H9 (cell line): ENCODE measurements at regions not wholly inside any gene's neighbourhood (a gene's known extent, or its start where the extent isn't known, plus 50 kb on each side); places are given as distances from the start of the nearest gene placed in this dataset.

Experiments
- DNase-seq: peaks from one replicate; pipeline ENCODE4 v3.0.0-alpha.2; 2017
- H2AFZ ChIP-seq: one replicate; pipeline ENCODE4 v1.6.1; 2013; ENCODE audit warnings: mild to moderate bottlenecking, low read length, control low read depth, moderate library complexity
- H2AK5ac ChIP-seq: 2 replicates; pipeline ENCODE4 v1.6.1; 2013; ENCODE audit warnings: low read length, control low read depth, mixed read lengths; ENCODE audit not compliant: insufficient read length
- H2BK120ac ChIP-seq: one replicate; pipeline ENCODE4 v1.6.1; 2013; ENCODE audit warnings: low read depth, mild to moderate bottlenecking, low read length, control low read depth, inconsistent platforms; ENCODE audit not compliant: poor library complexity, severe bottlenecking
- H2BK12ac ChIP-seq: 2 replicates; pipeline ENCODE4 v1.6.1; 2013; ENCODE audit warnings: low read length, control low read depth, mixed read lengths, low read depth; ENCODE audit not compliant: insufficient read length
- H2BK15ac ChIP-seq: 2 replicates; pipeline ENCODE4 v1.6.1; 2013; ENCODE audit warnings: low read depth, low read length, control low read depth
- H2BK20ac ChIP-seq: one replicate; pipeline ENCODE4 v1.6.1; 2013; ENCODE audit warnings: low read depth, mild to moderate bottlenecking, low read length, control low read depth, inconsistent platforms; ENCODE audit not compliant: poor library complexity, severe bottlenecking
- H2BK5ac ChIP-seq: 2 replicates; pipeline ENCODE4 v1.6.1; 2013; ENCODE audit warnings: low read length, control low read depth, mixed read lengths; ENCODE audit not compliant: insufficient read length
- H3K14ac ChIP-seq: 2 replicates; pipeline ENCODE4 v1.6.1; 2013; ENCODE audit warnings: low read length, control low read depth; ENCODE audit not compliant: insufficient read depth
- H3K18ac ChIP-seq: 2 replicates; pipeline ENCODE4 v1.6.1; 2013; ENCODE audit warnings: low read depth, mild to moderate bottlenecking, mixed read lengths, low read length, control low read depth; ENCODE audit not compliant: insufficient read length
- H3K23ac ChIP-seq: 2 replicates; pipeline ENCODE4 v1.6.1; 2013; ENCODE audit warnings: low read length, control low read depth, mixed read lengths, low read depth; ENCODE audit not compliant: insufficient read length
- H3K23me2 ChIP-seq: 2 replicates; pipeline ENCODE4 v1.6.1; 2013; ENCODE audit warnings: low read depth, mild to moderate bottlenecking, mixed read lengths, low read length, control low read depth; ENCODE audit not compliant: insufficient read length, poor library complexity, severe bottlenecking
- H3K27ac ChIP-seq: 2 replicates; pipeline ENCODE4 v1.5.1; 2013; ENCODE audit warnings: low read length, control low read depth, mixed read lengths, low read depth; ENCODE audit not compliant: insufficient read length
- H3K27me3 ChIP-seq: 2 replicates; pipeline ENCODE4 v1.6.1; 2013; ENCODE audit warnings: low read length, control low read depth, inconsistent platforms; ENCODE audit not compliant: insufficient read depth
- H3K4ac ChIP-seq: 2 replicates; pipeline ENCODE4 v1.6.1; 2013; ENCODE audit warnings: low read depth, mild to moderate bottlenecking, control low read depth, inconsistent platforms, low read length, moderate library complexity
- H3K4me1 ChIP-seq: 2 replicates; pipeline ENCODE4 v1.6.1; 2013; ENCODE audit warnings: low read length, control low read depth, inconsistent platforms; ENCODE audit not compliant: insufficient read depth
- H3K4me2 ChIP-seq: 2 replicates; pipeline ENCODE4 v1.6.1; 2013; ENCODE audit warnings: low read length, control low read depth, mixed read lengths; ENCODE audit not compliant: insufficient read length, insufficient read depth
- H3K56ac ChIP-seq: 2 replicates; pipeline ENCODE4 v1.6.1; 2013; ENCODE audit warnings: low read depth, mild to moderate bottlenecking, mixed read lengths, low read length, control low read depth; ENCODE audit not compliant: insufficient read length
- H3K79me1 ChIP-seq: 2 replicates; pipeline ENCODE4 v1.6.1; 2013; ENCODE audit warnings: low read depth, mild to moderate bottlenecking, moderate library complexity, low read length, control low read depth, inconsistent platforms; ENCODE audit not compliant: insufficient read depth, poor library complexity, severe bottlenecking
- H3K79me2 ChIP-seq: 2 replicates; pipeline ENCODE4 v1.6.1; 2013; ENCODE audit warnings: low read length, control low read depth, inconsistent platforms; ENCODE audit not compliant: insufficient read depth
- H3K9ac ChIP-seq: 2 replicates; pipeline ENCODE4 v1.6.1; 2013; ENCODE audit warnings: low read length, control low read depth, mixed read lengths; ENCODE audit not compliant: insufficient read length; ENCODE audit errors: extremely low read depth
- H3K9me3 ChIP-seq: one replicate; pipeline ENCODE4 v1.6.1; 2013; ENCODE audit warnings: low read depth, low read length, inconsistent platforms; ENCODE audit not compliant: control insufficient read depth
- H3T11ph ChIP-seq: one replicate; pipeline ENCODE4 v1.6.1; 2013; ENCODE audit warnings: mild to moderate bottlenecking, low read length, control low read depth, inconsistent platforms
- H4K20me1 ChIP-seq: one replicate; pipeline ENCODE4 v1.6.1; 2013; ENCODE audit not compliant: control insufficient read depth, insufficient read length, insufficient read depth
- H4K5ac ChIP-seq: 2 replicates; pipeline ENCODE4 v1.6.1; 2013; ENCODE audit warnings: low read depth, mild to moderate bottlenecking, mixed read lengths, low read length, control low read depth; ENCODE audit not compliant: insufficient read length
- H4K8ac ChIP-seq: replicated peaks from 2 replicates; pipeline ENCODE4 v1.6.1; 2013; ENCODE audit warnings: low read length, control low read depth, mixed read lengths, low read depth; ENCODE audit not compliant: insufficient read length
- H4K91ac ChIP-seq: 2 replicates; pipeline ENCODE4 v1.6.1; 2013; ENCODE audit warnings: low read depth, mild to moderate bottlenecking, moderate library complexity, mixed read lengths, low read length, control low read depth; ENCODE audit not compliant: insufficient read length
- H3K27ac Mint-ChIP-seq, 3 experiments: 2 replicates in 2 of 3; 3 replicates in 1 of 3; pipeline ENCODE4 v1.8.0; 2020 to 2021; ENCODE audit warnings: mixed read lengths in 3 of 3, mild to moderate bottlenecking in 1 of 3, moderate library complexity in 1 of 3
- H3K27me3 Mint-ChIP-seq: 2 replicates; pipeline ENCODE4 v1.8.0; 2021; ENCODE audit warnings: low read depth, mild to moderate bottlenecking, moderate library complexity, mixed read lengths
- H3K36me3 Mint-ChIP-seq, 3 experiments: 2 replicates in 2 of 3; 3 replicates in 1 of 3; pipeline ENCODE4 v1.8.0; 2020 to 2021; ENCODE audit warnings: low read depth in 3 of 3, mixed read lengths in 3 of 3; ENCODE audit not compliant: insufficient read depth in 1 of 3
- H3K4me1 Mint-ChIP-seq, 2 experiments: 2 replicates each; pipeline ENCODE4 v1.8.0; 2020; ENCODE audit warnings: mixed read lengths in 2 of 2
- H3K4me3 Mint-ChIP-seq, 2 experiments: 2 replicates in 1 of 2; 3 replicates in 1 of 2; pipeline ENCODE4 v1.8.0; 2020 to 2021; ENCODE audit warnings: mild to moderate bottlenecking in 2 of 2, mixed read lengths in 2 of 2, moderate library complexity in 1 of 2
- H3K9me3 Mint-ChIP-seq, 2 experiments: 2 replicates in 1 of 2; 3 replicates in 1 of 2; pipeline ENCODE4 v1.8.0; 2020; ENCODE audit warnings: mild to moderate bottlenecking in 2 of 2, mixed read lengths in 2 of 2, moderate library complexity in 1 of 2
- WGBS: extraction: QIAGEN DNeasy Blood & Tissue Kit; methylation state at CpG from one replicate; pipeline ENCODE4 v1.1.7; 2013; ENCODE audit warnings: missing lambda C conversion rate, low lambda C conversion rate, mixed read lengths; ENCODE audit not compliant: insufficient read length; ENCODE audit errors: extremely low coverage; 5-methylcytosine and 5-hydroxymethylcytosine counted together
- TF ChIP-seq, protein P1 (sequence below): fragments of 200-600 bp; sonication (generic); conservative IDR thresholded peaks from 3 replicates; pipeline ENCODE4 v1.8.0; 2021; ENCODE audit warnings: antibody characterized with exemption, mild to moderate bottlenecking

DNA sequence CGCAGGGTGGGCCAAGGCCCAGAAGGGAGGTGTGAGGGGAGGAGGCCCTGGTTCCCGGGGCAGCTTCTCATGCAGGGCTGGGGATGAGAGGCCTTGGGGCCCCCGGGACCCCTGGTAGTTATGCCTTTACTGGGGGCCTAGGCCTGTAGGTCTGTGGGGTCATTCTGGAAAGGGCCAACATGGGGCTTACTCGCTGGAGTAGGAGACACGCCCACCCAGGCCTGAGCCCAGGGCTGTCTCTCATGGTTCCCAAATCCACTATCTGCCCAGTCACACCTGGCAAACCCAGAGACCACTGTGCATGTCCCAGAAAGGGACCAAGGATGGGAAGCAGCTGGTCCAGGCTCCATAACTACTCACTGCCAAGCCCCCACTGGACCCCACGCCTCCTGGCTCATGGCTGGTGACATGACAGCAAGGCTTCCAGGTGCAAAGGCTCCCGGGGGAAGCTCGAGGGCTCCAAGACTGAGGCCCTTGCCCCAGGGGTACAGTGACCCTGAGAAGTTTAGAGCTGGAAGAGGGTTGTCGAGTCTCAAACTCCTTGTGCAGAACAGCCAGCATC lies 64.2 kb upstream of the ATP12A start:
- Mint-ChIP-seq H3K36me3 (no peaks in the 10 kb centered on the region), H3K27me3 (peaks cover 8% of the 10 kb centered on the region), H3K27ac (no peak overlapping the region), H3K4me1 (peaks cover 18 to 21% of the 10 kb centered on the region in 2 experiments), H3K4me3 (no peak overlapping the region), H3K9me3 (no peaks in the 10 kb centered on the region)
- Histone ChIP-seq H3K9me3 (no peaks in the 10 kb centered on the region), H3K23me2 (no peaks in the 10 kb centered on the region), H3K4me1 (no peaks in the 10 kb centered on the region), H3K4me2 (no peak overlapping the region), H3T11ph (no peak overlapping the region), H3K79me2 (no peaks in the 10 kb centered on the region), H4K20me1 (no peaks in the 10 kb centered on the region), H3K79me1 (no peaks in the 10 kb centered on the region), H3K9ac (no peak overlapping the region), H4K91ac (no peak overlapping the region), H3K56ac (no peak overlapping the region), H4K8ac (no peak overlapping the region), H2BK12ac (no peak overlapping the region), H3K23ac (no peak overlapping the region), H3K18ac (no peak overlapping the region), H2BK15ac (no peak overlapping the region), H2AK5ac (no peak overlapping the region), H3K27me3 (no peaks in the 10 kb centered on the region), H2AFZ (no peak overlapping the region), H3K4ac (no peak overlapping the region), H2BK120ac (no peak overlapping the region), H3K14ac (no peak overlapping the region), H2BK5ac (no peak overlapping the region), H2BK20ac (no peak overlapping the region), H3K27ac (no peak overlapping the region), H4K5ac (no peak overlapping the region)
- WGBS: no CpG with 5 or more reads among the region's 9 CpGs
- TF ChIP-seq, protein P1, sequence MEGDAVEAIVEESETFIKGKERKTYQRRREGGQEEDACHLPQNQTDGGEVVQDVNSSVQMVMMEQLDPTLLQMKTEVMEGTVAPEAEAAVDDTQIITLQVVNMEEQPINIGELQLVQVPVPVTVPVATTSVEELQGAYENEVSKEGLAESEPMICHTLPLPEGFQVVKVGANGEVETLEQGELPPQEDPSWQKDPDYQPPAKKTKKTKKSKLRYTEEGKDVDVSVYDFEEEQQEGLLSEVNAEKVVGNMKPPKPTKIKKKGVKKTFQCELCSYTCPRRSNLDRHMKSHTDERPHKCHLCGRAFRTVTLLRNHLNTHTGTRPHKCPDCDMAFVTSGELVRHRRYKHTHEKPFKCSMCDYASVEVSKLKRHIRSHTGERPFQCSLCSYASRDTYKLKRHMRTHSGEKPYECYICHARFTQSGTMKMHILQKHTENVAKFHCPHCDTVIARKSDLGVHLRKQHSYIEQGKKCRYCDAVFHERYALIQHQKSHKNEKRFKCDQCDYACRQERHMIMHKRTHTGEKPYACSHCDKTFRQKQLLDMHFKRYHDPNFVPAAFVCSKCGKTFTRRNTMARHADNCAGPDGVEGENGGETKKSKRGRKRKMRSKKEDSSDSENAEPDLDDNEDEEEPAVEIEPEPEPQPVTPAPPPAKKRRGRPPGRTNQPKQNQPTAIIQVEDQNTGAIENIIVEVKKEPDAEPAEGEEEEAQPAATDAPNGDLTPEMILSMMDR: no peak
- no peak for DNase-seq
